GM21367 (cell line): ENCODE measurements at regions not wholly inside any gene's neighbourhood (a gene's known extent, or its start where the extent isn't known, plus 50 kb on each side); places are given as distances from the start of the nearest gene placed in this dataset.
"Not testable (repeated sequence)": the region's sequence is repeated elsewhere in the genome, so short reads cannot be mapped to it uniquely, and the experiment has no call there.

ENCODE experiments used
- ATAC-seq: cut with Tn5 transposase; IDR thresholded peaks from one replicate; pipeline ENCODE4 v1.9.1; 2021; ENCODE audit not compliant: unreplicated experiment

DNA sequence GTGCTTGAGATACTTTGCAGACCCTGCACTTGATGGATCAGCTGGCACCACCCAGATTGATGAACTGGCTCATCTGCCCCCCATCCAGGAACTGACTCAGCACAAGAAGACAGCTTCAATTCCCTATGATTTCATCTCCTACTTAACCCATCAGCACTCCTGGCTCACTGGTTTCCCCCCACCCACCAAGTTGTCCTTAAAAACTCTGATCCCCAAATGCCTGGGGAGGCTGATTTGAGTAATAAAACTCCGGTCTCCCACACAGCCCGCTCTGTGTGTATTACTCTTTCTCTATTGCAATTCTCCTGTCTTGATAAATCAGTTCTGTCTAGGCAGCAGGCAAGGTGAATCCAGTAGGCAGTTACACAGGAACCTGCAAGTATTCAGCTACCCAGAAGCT is 102.1 kb upstream of the TMTC4 start:
- not testable (repeated sequence) for ATAC-seq

GRCh38 chr13:100773923-100774663 is 99.5 kb upstream of the TMTC4 start:
- ATAC-seq, result no peak

GRCh38 chr13:100773429-100773828 is 98.8 kb upstream of the TMTC4 start:
- ATAC-seq, result no peak

GRCh38 chr13:100767192-100767591 is 92.6 kb upstream of the TMTC4 start:
- ATAC-seq, result no peak

- not testable (repeated sequence) for ATAC-seq
Observed at GRCh38 chr13:100766570-100766969, 92.0 kb upstream of the TMTC4 start.

GRCh38 chr13:100764937-100765336 is 90.3 kb upstream of the TMTC4 start:
- no peak for ATAC-seq

GRCh38 chr13:100762126-100762525 is 87.5 kb upstream of the TMTC4 start:
- not testable (repeated sequence) for ATAC-seq

- no peak for ATAC-seq
Observed at GRCh38 chr13:100755891-100756290, 81.3 kb upstream of the TMTC4 start.

GRCh38 chr13:100754459-100754858 is 79.9 kb upstream of the TMTC4 start:
- ATAC-seq, result no peak

DNA sequence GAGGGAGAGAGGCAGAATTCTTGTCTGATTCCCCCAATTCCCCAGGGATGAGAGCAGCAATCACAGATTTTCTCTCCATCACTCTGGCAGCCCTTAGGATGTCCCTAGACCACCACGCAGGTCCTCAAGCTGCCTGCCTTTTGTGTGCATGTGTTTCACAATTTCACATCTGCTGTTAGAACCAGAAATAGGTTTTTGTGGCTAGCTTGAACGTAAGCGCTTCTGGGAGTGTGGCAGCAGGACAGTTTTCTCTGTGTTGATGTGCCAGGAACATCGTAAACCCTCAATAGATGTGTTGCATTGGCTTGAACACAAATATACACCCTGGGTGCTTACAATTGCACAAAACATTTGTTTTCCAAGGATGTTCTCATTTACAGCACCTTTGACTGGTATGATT is 78.8 kb upstream of the TMTC4 start:
- ATAC-seq, result no peak

GRCh38 chr13:100751826-100752225 is 77.2 kb upstream of the TMTC4 start:
- no peak for ATAC-seq

DNA sequence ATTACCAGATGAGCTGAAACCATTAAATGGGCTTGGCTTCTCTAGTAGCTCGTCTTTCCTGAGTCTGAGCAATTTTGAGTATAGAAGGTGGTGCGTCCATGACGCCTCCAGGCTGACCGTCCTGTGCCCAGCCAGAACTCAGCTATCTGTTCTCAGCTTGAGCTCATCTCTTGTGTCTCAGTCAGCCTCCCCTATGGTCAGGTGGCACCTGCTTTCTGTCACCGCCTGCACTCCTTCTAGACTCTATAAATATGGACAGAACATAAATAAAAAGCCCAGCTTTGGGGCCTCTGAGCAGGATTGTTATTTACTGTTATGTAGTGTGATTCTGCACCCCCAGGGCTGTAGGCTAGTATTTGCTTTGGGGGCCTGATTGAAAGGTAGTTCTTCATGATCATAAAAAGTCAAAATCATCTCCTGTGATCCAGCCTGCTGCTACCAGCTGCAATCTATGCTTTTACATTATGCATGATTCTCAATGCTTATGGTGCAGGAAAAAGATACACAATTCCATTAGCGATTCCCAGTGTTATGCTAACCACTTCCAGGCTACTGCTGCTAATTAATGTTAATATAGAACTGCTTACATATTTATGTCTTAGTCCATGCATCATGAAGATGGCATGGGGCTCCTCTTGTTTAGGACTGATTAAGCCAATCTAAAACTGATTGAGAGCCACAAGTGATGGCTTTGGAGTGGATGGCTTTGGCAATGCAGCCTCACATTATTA is 72.5 kb upstream of the TMTC4 start:
- no peak for ATAC-seq

DNA sequence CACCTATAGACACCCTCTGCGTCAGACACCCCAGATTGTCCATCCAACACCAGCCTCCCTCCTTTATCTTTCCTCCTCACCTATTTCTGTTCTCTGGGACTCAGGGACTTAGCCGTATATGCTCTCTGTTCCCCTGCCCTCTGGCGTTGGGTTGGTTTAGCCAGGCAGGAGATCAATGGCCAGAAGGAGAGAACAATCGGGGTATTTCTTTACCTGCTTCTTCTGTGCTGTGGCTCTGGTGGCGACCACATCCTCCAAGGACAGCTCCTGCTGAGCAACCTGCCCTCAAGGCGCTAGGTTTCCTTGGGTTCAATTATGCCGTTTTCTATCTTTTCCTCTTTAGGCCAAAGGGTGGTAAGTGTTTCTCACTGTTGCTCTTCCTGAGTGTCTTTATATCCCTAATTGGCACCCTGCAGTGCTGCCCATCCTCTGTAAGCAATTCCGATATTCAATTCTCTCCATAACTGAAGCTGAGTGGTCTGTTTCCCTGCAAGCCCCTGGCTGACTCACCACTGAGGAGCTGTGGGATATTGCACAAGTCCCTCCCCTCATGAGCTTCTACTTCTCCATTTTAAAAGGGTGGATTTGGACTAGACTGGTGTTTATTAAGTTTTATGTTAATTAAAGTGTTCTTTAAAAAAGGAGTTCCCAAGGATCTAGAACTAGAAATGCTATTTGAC is 63.7 kb upstream of the TMTC4 start:
- no peak for ATAC-seq

DNA sequence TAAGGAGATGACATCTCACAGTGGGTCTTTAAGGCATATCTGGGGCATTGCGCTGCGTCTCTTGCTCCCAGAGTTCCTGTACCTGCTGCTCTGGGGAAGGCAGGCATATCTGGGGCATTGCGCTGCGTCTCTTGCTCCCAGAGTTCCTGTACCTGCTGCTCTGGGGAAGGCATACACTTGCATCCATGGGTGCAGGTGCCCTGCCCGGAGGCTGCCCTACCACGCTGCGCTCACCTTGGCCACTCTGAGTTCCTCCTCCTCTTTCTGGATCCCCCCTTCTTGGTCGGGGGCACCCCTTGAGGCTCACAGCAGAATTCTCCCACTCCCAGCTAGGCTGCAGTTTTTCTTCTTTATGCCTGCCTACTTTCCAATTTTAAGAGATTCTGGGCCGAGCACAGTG is 60.9 kb upstream of the TMTC4 start:
- no peak for ATAC-seq

- no peak for ATAC-seq
Observed at GRCh38 chr13:100734194-100734720, 59.7 kb upstream of the TMTC4 start.

- no peak for ATAC-seq
Observed at GRCh38 chr13:100733261-100733660, 58.7 kb upstream of the TMTC4 start.

- ATAC-seq, result no peak
Observed at GRCh38 chr13:100728201-100728600, 53.6 kb upstream of the TMTC4 start.

DNA sequence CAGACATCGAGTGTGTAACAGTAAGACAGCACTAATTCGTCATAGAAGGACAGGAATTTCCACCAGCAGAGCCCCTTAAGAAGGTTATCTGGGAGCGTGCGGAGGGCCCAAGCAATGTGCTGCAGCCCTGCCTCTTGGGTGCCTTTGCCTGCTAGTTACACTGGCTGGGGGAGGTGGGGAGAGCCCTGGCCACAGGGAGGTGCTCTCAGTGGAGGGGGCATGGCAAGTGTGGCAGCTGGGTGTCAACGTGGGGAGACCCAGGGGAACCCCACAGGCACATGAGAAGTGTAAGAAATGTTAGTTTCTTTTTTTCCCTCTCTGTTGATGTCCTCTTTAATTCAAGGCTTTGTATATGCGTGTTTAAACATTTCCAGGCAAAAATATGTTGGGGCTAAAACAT is 50.9 kb upstream of the TMTC4 start:
- ATAC-seq, result no peak

GRCh38 chr13:100724568-100724967 is 50.0 kb upstream of the TMTC4 start:
- no peak for ATAC-seq
